Mesenteric fat pad (tissue), 1 donor: ENCODE measurements at regions not wholly inside any gene's neighbourhood (a gene's known extent, or its start where the extent isn't known, plus 50 kb on each side); places are given as distances from the start of the nearest gene placed in this dataset.

Experiments used
- DNase-seq: peaks from one replicate; pipeline ENCODE4 v3.0.0-alpha.2; 2020; ENCODE audit warnings: low spot score
- donor health status: DM: yes; HTN: yes; CAD: no.

GRCh38 chr6:91161246-91161645 is 574.4 kb upstream of the MAP3K7 start:
- no peak for DNase-seq

- no peak for DNase-seq
These were observed 568.4 kb upstream of the MAP3K7 start for GRCh38 chr6:91155129-91155785.

- DNase-seq: no peak
These were observed 566.0 kb upstream of the MAP3K7 start for GRCh38 chr6:91152824-91153223.

- no peak for DNase-seq
These were observed 563.3 kb upstream of the MAP3K7 start for GRCh38 chr6:91149956-91150705.

- DNase-seq: no peak
These were observed 562.5 kb upstream of the MAP3K7 start for GRCh38 chr6:91149246-91149955.

GRCh38 chr6:91144126-91144525 is 557.3 kb upstream of the MAP3K7 start:
- no peak for DNase-seq

- DNase-seq: no peak
These were observed 555.3 kb upstream of the MAP3K7 start for GRCh38 chr6:91142154-91142553.

- DNase-seq: no peak
These were observed 554.5 kb upstream of the MAP3K7 start for GRCh38 chr6:91141346-91141745.

- DNase-seq: no peak
These were observed 553.6 kb upstream of the MAP3K7 start for GRCh38 chr6:91140449-91140848.

GRCh38 chr6:91137286-91137685 is 550.4 kb upstream of the MAP3K7 start:
- no peak for DNase-seq

- DNase-seq: no peak
These were observed 548.7 kb upstream of the MAP3K7 start for GRCh38 chr6:91135406-91136103.

GRCh38 chr6:91132461-91132860 is 545.6 kb upstream of the MAP3K7 start:
- no peak for DNase-seq

GRCh38 chr6:91130126-91130525 is 543.3 kb upstream of the MAP3K7 start:
- no peak for DNase-seq

GRCh38 chr6:91127752-91128151 is 540.9 kb upstream of the MAP3K7 start:
- DNase-seq: no peak

- no peak for DNase-seq
These were observed 540.0 kb upstream of the MAP3K7 start for GRCh38 chr6:91126876-91127275.

GRCh38 chr6:91117550-91117949 is 530.7 kb upstream of the MAP3K7 start:
- DNase-seq: no peak

- no peak for DNase-seq
These were observed 527.3 kb upstream of the MAP3K7 start for GRCh38 chr6:91114123-91114708.

- DNase-seq: no peak
These were observed 519.2 kb upstream of the MAP3K7 start for GRCh38 chr6:91106083-91106482.

GRCh38 chr6:91105532-91105931 is 518.7 kb upstream of the MAP3K7 start:
- no peak for DNase-seq

GRCh38 chr6:91099479-91099878 is 512.6 kb upstream of the MAP3K7 start:
- no peak for DNase-seq

- no peak for DNase-seq
These were observed 511.1 kb upstream of the MAP3K7 start for GRCh38 chr6:91098006-91098405.
